DND-41 (cell line): ENCODE measurements at regions not wholly inside any gene's neighbourhood (a gene's known extent, or its start where the extent isn't known, plus 50 kb on each side); places are given as distances from the start of the nearest gene placed in this dataset.

Experiments used
- ATAC-seq: fragments of 200-7000 bp; cut with Tn5 transposase; 3 replicates; pipeline ENCODE4 v1.9.1; 2021; ENCODE audit warnings: low read depth; ENCODE audit not compliant: insufficient read depth
- DNase-seq: peaks from one replicate; pipeline ENCODE4 v3.0.0-alpha.2; 2020
- H2AFZ ChIP-seq: 2 replicates; pipeline ENCODE4 v1.6.0; 2012; ENCODE audit warnings: low read depth, low read length
- H3K27ac ChIP-seq: 2 replicates; pipeline ENCODE4 v1.5.1; 2012; ENCODE audit warnings: low read length, inconsistent platforms
- H3K27me3 ChIP-seq: fragments of 200-600 bp; sonication (generic); 2 replicates; pipeline ENCODE4 v1.6.0; 2012; ENCODE audit warnings: low read length, mild to moderate bottlenecking, inconsistent platforms; ENCODE audit not compliant: insufficient read depth, poor library complexity
- H3K36me3 ChIP-seq: 2 replicates; pipeline ENCODE4 v1.5.1; 2012; ENCODE audit warnings: low read length, inconsistent platforms; ENCODE audit not compliant: insufficient read depth
- H3K4me1 ChIP-seq: 2 replicates; pipeline ENCODE4 v1.5.1; 2012; ENCODE audit warnings: mild to moderate bottlenecking, low read length; ENCODE audit not compliant: insufficient read depth
- H3K4me2 ChIP-seq: 2 replicates; pipeline ENCODE4 v1.6.0; 2012; ENCODE audit warnings: mild to moderate bottlenecking, moderate library complexity, low read length, inconsistent platforms; ENCODE audit not compliant: insufficient read depth
- H3K4me3 ChIP-seq, 2 experiments: fragments of 200-600 bp in 1 of 2; shearing (Covaris generic) in 1 of 2; 2 replicates each; pipeline ENCODE4 v1.5.1; 2012 to 2016; ENCODE audit warnings: inconsistent platforms in 2 of 2, low read length in 2 of 2, mild to moderate bottlenecking in 2 of 2, low read depth in 1 of 2, moderate library complexity in 1 of 2
- H3K79me2 ChIP-seq: 2 replicates; pipeline ENCODE4 v1.6.0; 2012; ENCODE audit warnings: low read length, inconsistent platforms; ENCODE audit not compliant: insufficient read depth
- H3K9ac ChIP-seq: 2 replicates; pipeline ENCODE4 v1.6.0; 2012; ENCODE audit warnings: low read depth, mild to moderate bottlenecking, inconsistent platforms, low read length, moderate library complexity
- H3K9me3 ChIP-seq: 2 replicates; pipeline ENCODE4 v1.5.1; 2012; ENCODE audit warnings: low read length, moderate library complexity, mild to moderate bottlenecking, inconsistent platforms; ENCODE audit not compliant: insufficient read depth, severe bottlenecking
- H4K20me1 ChIP-seq: 2 replicates; pipeline ENCODE4 v1.6.0; 2012; ENCODE audit warnings: low read length; ENCODE audit not compliant: insufficient read depth
- EZH2 ChIP-seq: IDR thresholded peaks from 3 replicates; pipeline ENCODE4 v1.6.1; 2012; ENCODE audit warnings: borderline replicate concordance, low read depth, mild to moderate bottlenecking, moderate library complexity, low read length, inconsistent platforms; ENCODE audit not compliant: severe bottlenecking
- TF ChIP-seq, protein P1 (sequence below): IDR thresholded peaks from 2 replicates; pipeline ENCODE4 v1.5.1; 2012; ENCODE audit warnings: borderline replicate concordance, low read length, moderate library complexity, mild to moderate bottlenecking; ENCODE audit not compliant: poor library complexity, severe bottlenecking; ENCODE audit errors: extremely low read depth

GRCh38 chrX:111041018-111041462 lies 55.0 kb upstream of the PAK3 start:
- no peak overlapping the region for H3K9ac ChIP-seq
- no peaks in the 10 kb centered on the region for H3K4me1 ChIP-seq
- no peaks in the 10 kb centered on the region for H3K36me3 ChIP-seq
- H3K9me3 ChIP-seq: no peaks in the 10 kb centered on the region
- H2AFZ ChIP-seq: no peak overlapping the region
- no peak overlapping the region for H3K27ac ChIP-seq
- no peak overlapping the region for H3K4me3 ChIP-seq
- no peak overlapping the region for H3K4me2 ChIP-seq
- H3K79me2 ChIP-seq: no peaks in the 10 kb centered on the region
- ATAC-seq (no peak), DNase-seq (no peak)
- no peak for TF ChIP-seq EZH2
- TF ChIP-seq, protein P1, sequence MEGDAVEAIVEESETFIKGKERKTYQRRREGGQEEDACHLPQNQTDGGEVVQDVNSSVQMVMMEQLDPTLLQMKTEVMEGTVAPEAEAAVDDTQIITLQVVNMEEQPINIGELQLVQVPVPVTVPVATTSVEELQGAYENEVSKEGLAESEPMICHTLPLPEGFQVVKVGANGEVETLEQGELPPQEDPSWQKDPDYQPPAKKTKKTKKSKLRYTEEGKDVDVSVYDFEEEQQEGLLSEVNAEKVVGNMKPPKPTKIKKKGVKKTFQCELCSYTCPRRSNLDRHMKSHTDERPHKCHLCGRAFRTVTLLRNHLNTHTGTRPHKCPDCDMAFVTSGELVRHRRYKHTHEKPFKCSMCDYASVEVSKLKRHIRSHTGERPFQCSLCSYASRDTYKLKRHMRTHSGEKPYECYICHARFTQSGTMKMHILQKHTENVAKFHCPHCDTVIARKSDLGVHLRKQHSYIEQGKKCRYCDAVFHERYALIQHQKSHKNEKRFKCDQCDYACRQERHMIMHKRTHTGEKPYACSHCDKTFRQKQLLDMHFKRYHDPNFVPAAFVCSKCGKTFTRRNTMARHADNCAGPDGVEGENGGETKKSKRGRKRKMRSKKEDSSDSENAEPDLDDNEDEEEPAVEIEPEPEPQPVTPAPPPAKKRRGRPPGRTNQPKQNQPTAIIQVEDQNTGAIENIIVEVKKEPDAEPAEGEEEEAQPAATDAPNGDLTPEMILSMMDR: no peak
- no peaks in the 10 kb centered on the region for H3K27me3 ChIP-seq
- no peaks in the 10 kb centered on the region for H4K20me1 ChIP-seq

DNA sequence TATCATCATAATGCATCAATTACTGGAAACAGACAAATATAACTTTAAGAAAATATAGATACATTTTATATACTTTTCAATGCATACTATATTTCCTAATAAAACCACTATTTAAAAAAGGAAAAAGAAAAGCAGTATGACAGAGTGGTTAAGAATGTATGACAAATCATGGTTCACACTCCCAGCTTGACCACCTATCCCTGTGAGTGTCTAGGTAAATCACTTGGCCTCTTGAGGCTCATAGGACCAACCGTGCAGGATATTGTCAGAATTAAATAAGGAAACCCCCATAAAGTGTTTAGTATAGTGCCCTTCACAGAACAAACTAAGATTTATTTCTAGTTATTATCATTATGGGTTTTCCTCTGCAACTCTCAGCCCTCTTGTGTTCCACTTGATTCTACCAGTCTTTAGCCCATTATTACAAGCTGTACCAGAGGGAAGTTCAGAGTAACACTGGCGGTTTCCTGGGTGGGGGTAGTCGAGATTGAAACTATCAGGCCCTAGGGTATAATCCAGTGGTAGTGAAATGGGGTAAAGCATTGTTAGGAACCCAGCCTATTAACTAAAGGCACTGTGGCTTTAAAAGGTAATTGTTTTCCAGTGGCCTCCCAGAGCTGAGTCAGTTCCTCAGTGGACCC lies 55.5 kb upstream of the PAK3 start:
- ATAC-seq: no peak
- Histone ChIP-seq H3K9me3 (no peaks in the 10 kb centered on the region), H2AFZ (no peak overlapping the region), H3K79me2 (no peaks in the 10 kb centered on the region), H3K4me1 (no peaks in the 10 kb centered on the region), H3K36me3 (no peaks in the 10 kb centered on the region), H3K27me3 (no peaks in the 10 kb centered on the region), H3K4me3 (no peak overlapping the region), H4K20me1 (no peaks in the 10 kb centered on the region), H3K27ac (no peak overlapping the region), H3K4me2 (no peak overlapping the region), H3K9ac (no peak overlapping the region)
- TF ChIP-seq, protein P1: no peak
- no peak for TF ChIP-seq EZH2
- DNase-seq: no peak

DNA sequence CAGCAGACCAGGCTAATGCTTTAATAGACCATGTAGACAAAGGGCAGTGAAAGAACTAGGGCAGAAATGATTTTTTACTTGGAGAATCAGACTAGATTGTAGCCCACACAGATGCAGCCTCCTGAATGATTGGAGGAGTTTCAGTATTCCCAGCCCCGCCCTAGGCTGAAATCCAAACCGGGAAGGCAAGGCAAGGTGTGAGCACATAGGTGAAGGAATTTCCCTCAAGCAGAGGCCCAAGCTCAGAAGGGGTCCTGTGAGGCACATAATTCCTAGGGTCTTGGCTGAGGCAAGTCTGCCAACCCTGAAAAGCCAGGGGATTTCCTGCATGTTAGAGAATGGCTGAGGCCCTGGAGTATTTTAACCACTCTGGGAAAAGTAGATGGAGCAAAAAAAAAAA lies 56.4 kb upstream of the PAK3 start:
- Histone ChIP-seq H3K9ac (no peak overlapping the region), H3K9me3 (no peaks in the 10 kb centered on the region), H3K27ac (no peak overlapping the region), H3K27me3 (no peaks in the 10 kb centered on the region), H3K79me2 (no peaks in the 10 kb centered on the region), H2AFZ (no peak overlapping the region), H3K4me3 (no peak overlapping the region), H3K4me1 (no peaks in the 10 kb centered on the region), H3K36me3 (no peaks in the 10 kb centered on the region), H4K20me1 (no peaks in the 10 kb centered on the region), H3K4me2 (no peak overlapping the region)
- TF ChIP-seq EZH2: no peak
- TF ChIP-seq, protein P1: no peak
- DNase-seq (no peak), ATAC-seq (no peak)
